Thyroid gland (tissue), 4 donors: ENCODE measurements at regions not wholly inside any gene's neighbourhood (a gene's known extent, or its start where the extent isn't known, plus 50 kb on each side); places are given as distances from the start of the nearest gene placed in this dataset.

Experiments used
- POLR2A ChIP-seq, 2 donors: fragments of 450-650 bp; IDR thresholded peaks; one replicate each; pipeline ENCODE4 v1.6.1; 2017; ENCODE audit warnings: antibody characterized with exemption in 2 of 2, mild to moderate bottlenecking in 2 of 2, moderate library complexity in 1 of 2
- TF ChIP-seq, protein P1 (sequence below), 6 experiments: fragments of 200-600 bp in 3 of 6; fragments of 450-650 bp in 3 of 6; sonication (generic) in 3 of 6; IDR thresholded peaks; one replicate each; pipeline ENCODE4 v1.5.1; 2016 to 2019; ENCODE audit warnings: antibody characterized with exemption in 6 of 6, mild to moderate bottlenecking in 2 of 6, inconsistent platforms in 1 of 6, moderate library complexity in 1 of 6

DNA sequence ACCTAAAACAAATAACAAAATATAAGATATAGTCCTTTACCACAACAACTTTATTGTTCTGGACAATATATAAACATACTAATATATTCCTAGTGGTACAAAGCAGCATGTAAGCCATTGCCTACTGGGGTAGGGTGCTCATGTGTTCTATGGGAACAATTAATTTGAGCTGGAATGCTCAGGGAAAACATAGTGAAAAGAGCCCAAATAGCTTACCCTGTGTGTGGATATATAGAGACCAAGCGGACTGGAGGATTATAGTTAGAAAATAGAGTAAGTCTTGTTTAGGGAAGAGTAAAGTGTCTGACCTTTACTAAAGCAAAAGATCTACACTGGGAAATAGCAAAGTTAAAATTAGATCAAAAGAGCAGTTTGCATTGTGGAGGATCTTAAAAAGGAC lies 64.8 kb downstream of the MAD2L1 start:
- TF ChIP-seq, protein P1, sequence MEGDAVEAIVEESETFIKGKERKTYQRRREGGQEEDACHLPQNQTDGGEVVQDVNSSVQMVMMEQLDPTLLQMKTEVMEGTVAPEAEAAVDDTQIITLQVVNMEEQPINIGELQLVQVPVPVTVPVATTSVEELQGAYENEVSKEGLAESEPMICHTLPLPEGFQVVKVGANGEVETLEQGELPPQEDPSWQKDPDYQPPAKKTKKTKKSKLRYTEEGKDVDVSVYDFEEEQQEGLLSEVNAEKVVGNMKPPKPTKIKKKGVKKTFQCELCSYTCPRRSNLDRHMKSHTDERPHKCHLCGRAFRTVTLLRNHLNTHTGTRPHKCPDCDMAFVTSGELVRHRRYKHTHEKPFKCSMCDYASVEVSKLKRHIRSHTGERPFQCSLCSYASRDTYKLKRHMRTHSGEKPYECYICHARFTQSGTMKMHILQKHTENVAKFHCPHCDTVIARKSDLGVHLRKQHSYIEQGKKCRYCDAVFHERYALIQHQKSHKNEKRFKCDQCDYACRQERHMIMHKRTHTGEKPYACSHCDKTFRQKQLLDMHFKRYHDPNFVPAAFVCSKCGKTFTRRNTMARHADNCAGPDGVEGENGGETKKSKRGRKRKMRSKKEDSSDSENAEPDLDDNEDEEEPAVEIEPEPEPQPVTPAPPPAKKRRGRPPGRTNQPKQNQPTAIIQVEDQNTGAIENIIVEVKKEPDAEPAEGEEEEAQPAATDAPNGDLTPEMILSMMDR (IDR thresholded peaks at IDR 0.05): no peak
- no peak for TF ChIP-seq POLR2A (IDR thresholded peaks at IDR 0.05)
